ENCODE measurements at regions not wholly inside any gene's neighbourhood (a gene's known extent, or its start where the extent isn't known, plus 50 kb on each side); places are given as distances from the start of the nearest gene placed in this dataset.
A peak's percentile ranks its signal among the peaks of the same experiment; 100 is the strongest.

DNA sequence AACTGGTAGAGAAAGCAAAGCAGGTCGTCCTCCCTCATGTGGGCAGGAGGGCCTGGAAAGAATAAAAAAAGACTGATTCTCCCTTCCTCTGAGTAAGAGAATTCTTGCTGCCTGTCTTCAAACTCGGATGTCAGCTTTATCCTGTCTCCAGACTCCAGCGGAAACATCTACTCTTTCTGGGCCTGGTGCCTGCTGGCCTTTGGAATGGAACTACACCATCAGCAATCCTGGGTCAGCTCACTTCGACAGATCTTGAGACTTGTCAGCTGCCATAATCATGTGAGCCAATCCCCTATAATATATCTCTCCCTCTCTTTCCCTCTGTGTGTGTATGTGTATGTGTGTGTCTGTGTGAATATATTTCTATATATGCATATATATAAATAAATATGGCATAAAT is 411.0 kb upstream of the DPP6 start:
- intact Hi-C loops (cut with micrococcal nuclease): no loop called here
- no peaks in the 10 kb centered on the region for H3K36me3 Mint-ChIP-seq

DNA sequence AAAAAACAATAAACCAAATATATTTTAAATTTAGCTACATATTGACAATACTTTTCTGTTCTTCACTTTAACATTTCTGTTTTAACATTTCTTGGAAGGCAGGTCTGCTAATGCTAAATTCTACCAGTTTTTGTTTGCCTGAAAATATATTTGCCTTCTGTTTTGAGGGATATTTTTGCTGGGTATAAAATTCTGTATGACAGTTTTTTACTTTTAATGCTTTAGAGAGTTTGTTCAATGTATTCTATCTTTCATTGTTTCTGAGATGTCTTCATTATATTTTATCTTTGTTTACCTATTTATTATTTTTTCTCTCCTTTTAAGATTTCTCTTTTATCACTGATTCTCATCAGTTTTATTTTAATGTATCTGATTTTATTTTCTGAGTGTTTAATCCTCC is 409.2 kb upstream of the DPP6 start:
- POLR2A ChIA-PET (ENCODE audit: partially characterized antibody): no interaction called here
- Mint-ChIP-seq H3K4me3 (no peak overlapping the region), H3K9me3 (peaks cover 2 to 27% (median 16%) of the 10 kb centered on the region in 8 donors), H3K27ac (no peak overlapping the region), H3K36me3 (no peaks in the 10 kb centered on the region), H3K27me3 (no peaks in the 10 kb centered on the region), H3K4me1 (no peaks in the 10 kb centered on the region)
- Histone ChIP-seq H3K27me3 (ENCODE audit: insufficient read depth, low read length) (no peaks in the 10 kb centered on the region), H3K9me3 (ENCODE audit: control insufficient read depth in 1 of 2, low read length in 2 of 2) (no peaks in the 10 kb centered on the region), H3K27ac (ENCODE audit: low read depth, low read length) (no peak overlapping the region), H3K36me3 (ENCODE audit: insufficient read depth, low read length) (no peaks in the 10 kb centered on the region), H3K4me1 (ENCODE audit: insufficient read depth, low read length) (no peaks in the 10 kb centered on the region), H3K4me3 (ENCODE audit: low read length in 2 of 2) (no peak overlapping the region)
- intact Hi-C loops (cut with micrococcal nuclease): no loop called here
- DNase-seq: no peak
- CTCF ChIA-PET (ENCODE audit: partially characterized antibody): no interaction called here

More for the DNA sequence above, 411.0 kb upstream of the DPP6 start:
- H3K36me3 ChIP-seq (ENCODE audit: insufficient read depth, low read length): no peaks in the 10 kb centered on the region
- H3K27me3 Mint-ChIP-seq: no peaks in the 10 kb centered on the region
- no peak for DNase-seq
- H3K9me3 ChIP-seq (ENCODE audit: control insufficient read depth in 1 of 2, low read length in 2 of 2): no peaks in the 10 kb centered on the region
- H3K9me3 Mint-ChIP-seq: peaks cover 3 to 31% (median 19%) of the 10 kb centered on the region in 8 donors
- ChIA-PET CTCF (ENCODE audit: partially characterized antibody) (no interaction called here), POLR2A (ENCODE audit: partially characterized antibody) (no interaction called here)
- H3K27me3 ChIP-seq (ENCODE audit: insufficient read depth, low read length): no peaks in the 10 kb centered on the region
- H3K4me3 ChIP-seq (ENCODE audit: low read length in 2 of 2): no peak overlapping the region
- no peak overlapping the region for H3K27ac ChIP-seq (ENCODE audit: low read depth, low read length)
- H3K27ac Mint-ChIP-seq: no peak overlapping the region
- H3K4me3 Mint-ChIP-seq: no peak overlapping the region
- no peaks in the 10 kb centered on the region for H3K4me1 ChIP-seq (ENCODE audit: insufficient read depth, low read length)
- no peaks in the 10 kb centered on the region for H3K4me1 Mint-ChIP-seq

DNA sequence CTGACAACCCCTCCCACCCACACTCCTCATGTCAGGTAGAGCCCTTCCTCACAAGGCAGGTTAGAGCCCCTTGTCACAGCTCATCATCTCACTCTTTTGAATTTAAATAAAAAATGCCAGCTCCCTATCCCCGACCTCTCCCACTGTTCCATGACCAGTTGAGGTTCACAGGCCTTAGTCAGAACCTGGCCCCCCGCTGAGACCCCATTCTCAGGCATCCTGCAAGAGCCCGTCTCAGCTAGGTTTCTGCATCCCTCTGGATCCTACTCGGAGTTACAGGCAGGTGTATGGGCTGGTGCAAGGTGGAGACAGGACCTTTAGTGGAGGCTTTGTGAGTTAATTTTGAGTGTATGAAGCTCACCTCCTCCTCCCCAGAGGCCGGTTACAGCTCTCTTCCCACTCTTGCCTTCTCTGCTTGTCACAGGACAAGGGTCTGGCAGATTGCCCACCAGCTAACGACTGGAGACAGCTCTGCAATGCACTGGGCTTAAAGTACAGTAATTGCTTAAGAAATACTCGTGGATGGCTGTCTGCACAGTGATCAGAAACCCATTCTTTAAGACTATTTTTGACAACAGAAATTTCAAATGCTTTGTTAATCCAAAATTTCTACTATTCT is 394.9 kb upstream of the DPP6 start:
- Histone ChIP-seq H3K27me3 (ENCODE audit: insufficient read depth, low read length) (no peaks in the 10 kb centered on the region), H3K9me3 (ENCODE audit: control insufficient read depth in 1 of 2, low read length in 2 of 2) (no peaks in the 10 kb centered on the region), H3K4me1 (ENCODE audit: insufficient read depth, low read length) (no peaks in the 10 kb centered on the region), H3K4me3 (ENCODE audit: low read length in 2 of 2) (no peak overlapping the region), H3K36me3 (ENCODE audit: insufficient read depth, low read length) (no peaks in the 10 kb centered on the region), H3K27ac (ENCODE audit: low read depth, low read length) (no peak overlapping the region)
- no peak overlapping the region for H3K4me3 Mint-ChIP-seq
- no peaks in the 10 kb centered on the region for H3K36me3 Mint-ChIP-seq
- H3K9me3 Mint-ChIP-seq: peaks cover 0 to 14% (median 4%) of the 10 kb centered on the region in 8 donors
- intact Hi-C loops (cut with micrococcal nuclease): no loop called here
- ChIA-PET POLR2A (ENCODE audit: partially characterized antibody) (no interaction called here), CTCF (ENCODE audit: partially characterized antibody) (no interaction called here)
- H3K4me1 Mint-ChIP-seq: no peaks in the 10 kb centered on the region
- H3K27ac Mint-ChIP-seq: peak overlapping the region in 1 of 7 donors; percentile 13
- H3K27me3 Mint-ChIP-seq: no peaks in the 10 kb centered on the region
- DNase-seq: no peak

DNA sequence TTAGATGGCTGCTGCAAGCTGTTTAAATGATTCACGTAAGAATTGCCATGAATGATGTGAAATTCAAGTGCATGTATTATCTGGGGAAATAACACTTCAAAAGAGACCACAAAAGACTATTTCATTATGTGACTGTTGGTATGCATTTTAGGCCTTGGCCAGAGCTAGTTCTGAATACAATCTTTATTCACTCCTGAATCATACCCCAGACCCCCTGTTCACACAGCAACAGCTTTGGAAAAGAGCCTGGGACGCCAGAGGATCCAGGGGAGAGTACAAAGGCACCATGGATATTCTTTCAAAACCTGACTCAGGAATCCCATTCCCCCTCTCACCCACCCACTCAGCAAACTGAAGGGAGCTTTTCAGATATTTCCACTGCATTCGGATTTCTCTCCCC is 377.1 kb upstream of the DPP6 start:
- POLR2A ChIA-PET (ENCODE audit: partially characterized antibody): no interaction called here
- intact Hi-C loops (cut with micrococcal nuclease): no loop called here
- no peaks in the 10 kb centered on the region for H3K9me3 ChIP-seq (ENCODE audit: control insufficient read depth in 1 of 2, low read length in 2 of 2)

DNA sequence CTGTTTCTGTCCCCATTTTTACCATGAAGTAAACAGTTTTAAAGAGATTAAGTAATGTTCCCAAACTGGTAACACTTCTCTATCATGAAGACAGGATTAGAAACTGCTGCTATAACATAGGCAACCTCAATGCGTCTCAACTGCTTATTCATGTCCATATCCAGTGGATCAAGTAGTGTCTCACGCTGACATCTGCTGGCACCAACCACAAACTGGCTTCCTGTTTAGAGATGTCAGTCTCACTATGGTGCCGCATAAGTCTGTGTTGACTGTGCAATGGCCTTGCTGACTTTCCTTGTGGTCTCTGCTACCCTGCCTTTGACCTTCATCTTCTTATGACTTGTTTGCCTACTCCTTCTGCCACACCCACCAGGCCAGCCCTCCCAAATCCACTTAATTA is 369.6 kb upstream of the DPP6 start:
- no peaks in the 10 kb centered on the region for H3K36me3 ChIP-seq (ENCODE audit: insufficient read depth, low read length)
- Mint-ChIP-seq H3K27ac (no peak overlapping the region), H3K27me3 (no peaks in the 10 kb centered on the region), H3K36me3 (no peaks in the 10 kb centered on the region), H3K4me1 (no peaks in the 10 kb centered on the region), H3K9me3 (peaks cover 0 to 9% (median 4%) of the 10 kb centered on the region in 8 donors), H3K4me3 (no peak overlapping the region)
- no peak overlapping the region for H3K27ac ChIP-seq (ENCODE audit: low read depth, low read length)
- ChIA-PET POLR2A (ENCODE audit: partially characterized antibody) (no interaction called here), CTCF (ENCODE audit: partially characterized antibody) (no interaction called here)
- no peak for DNase-seq
- no peak overlapping the region for H3K4me3 ChIP-seq (ENCODE audit: low read length in 2 of 2)
- intact Hi-C loops (cut with micrococcal nuclease): no loop called here
- H3K9me3 ChIP-seq (ENCODE audit: control insufficient read depth in 1 of 2, low read length in 2 of 2): no peaks in the 10 kb centered on the region
- H3K27me3 ChIP-seq (ENCODE audit: insufficient read depth, low read length): no peaks in the 10 kb centered on the region
- no peaks in the 10 kb centered on the region for H3K4me1 ChIP-seq (ENCODE audit: insufficient read depth, low read length)

More for the DNA sequence above, 377.1 kb upstream of the DPP6 start:
- no peaks in the 10 kb centered on the region for H3K27me3 ChIP-seq (ENCODE audit: insufficient read depth, low read length)
- Mint-ChIP-seq H3K27me3 (no peaks in the 10 kb centered on the region), H3K27ac (no peak overlapping the region), H3K4me1 (no peaks in the 10 kb centered on the region), H3K36me3 (no peaks in the 10 kb centered on the region), H3K9me3 (peaks cover 0 to 21% (median 4%) of the 10 kb centered on the region in 8 donors), H3K4me3 (no peak overlapping the region)
- no peak overlapping the region for H3K4me3 ChIP-seq (ENCODE audit: low read length in 2 of 2)
- no peak overlapping the region for H3K27ac ChIP-seq (ENCODE audit: low read depth, low read length)
- CTCF ChIA-PET (ENCODE audit: partially characterized antibody): no interaction called here
- no peak for DNase-seq
- H3K36me3 ChIP-seq (ENCODE audit: insufficient read depth, low read length): no peaks in the 10 kb centered on the region
- no peaks in the 10 kb centered on the region for H3K4me1 ChIP-seq (ENCODE audit: insufficient read depth, low read length)

DNA sequence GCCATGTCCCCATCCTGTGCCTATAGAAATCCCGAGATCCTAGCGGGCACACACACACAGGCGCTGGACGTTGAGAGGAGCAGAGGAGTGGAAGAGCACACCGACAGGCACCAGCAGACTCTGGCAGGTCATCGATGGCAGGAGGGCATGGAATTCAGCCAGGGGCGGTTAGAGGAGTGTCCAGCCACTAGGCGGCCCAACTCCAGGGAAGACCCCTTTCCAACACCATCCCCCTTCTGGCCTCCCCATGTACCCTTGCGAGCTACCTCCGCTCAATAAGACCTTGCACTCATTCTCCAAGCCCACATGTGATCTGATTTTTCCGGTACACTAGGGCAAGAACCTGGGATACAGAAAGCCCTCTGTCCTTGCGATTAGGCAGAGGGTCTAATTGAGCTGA is 356.0 kb upstream of the DPP6 start:
- Histone ChIP-seq H3K36me3 (ENCODE audit: insufficient read depth, low read length) (no peaks in the 10 kb centered on the region), H3K4me1 (ENCODE audit: insufficient read depth, low read length) (no peaks in the 10 kb centered on the region), H3K4me3 (ENCODE audit: low read length in 2 of 2) (no peak overlapping the region), H3K27ac (ENCODE audit: low read depth, low read length) (no peak overlapping the region), H3K9me3 (ENCODE audit: control insufficient read depth in 1 of 2, low read length in 2 of 2) (no peaks in the 10 kb centered on the region), H3K27me3 (ENCODE audit: insufficient read depth, low read length) (no peaks in the 10 kb centered on the region)
- Mint-ChIP-seq H3K36me3 (no peaks in the 10 kb centered on the region), H3K27ac (no peak overlapping the region), H3K27me3 (no peaks in the 10 kb centered on the region), H3K9me3 (peaks cover 0 to 10% (median 3%) of the 10 kb centered on the region in 8 donors), H3K4me3 (no peak overlapping the region), H3K4me1 (no peaks in the 10 kb centered on the region)
- intact Hi-C loops (cut with micrococcal nuclease): no loop called here
- ChIA-PET POLR2A (ENCODE audit: partially characterized antibody) (no interaction called here), CTCF (ENCODE audit: partially characterized antibody) (no interaction called here)
- no peak for DNase-seq

DNA sequence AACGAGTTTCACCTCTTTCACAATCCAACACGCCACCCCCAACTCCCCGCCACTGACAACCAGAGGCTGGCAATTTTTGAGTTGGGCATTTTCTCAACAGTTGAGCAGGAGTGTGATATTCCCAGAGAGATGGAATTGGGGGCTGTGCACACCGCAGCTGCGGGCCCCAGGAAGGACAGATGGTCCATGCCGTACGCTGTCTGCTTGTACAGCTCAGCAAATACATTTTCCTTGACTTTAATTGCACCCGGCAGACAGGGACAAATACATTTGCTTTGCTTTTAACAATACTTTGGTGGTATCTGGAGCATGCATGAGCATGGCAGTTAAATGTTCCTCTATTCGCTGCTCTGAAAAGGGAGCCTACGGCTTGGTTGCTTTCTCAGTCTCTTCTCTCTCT is 354.2 kb upstream of the DPP6 start:
- no peak for DNase-seq

DNA sequence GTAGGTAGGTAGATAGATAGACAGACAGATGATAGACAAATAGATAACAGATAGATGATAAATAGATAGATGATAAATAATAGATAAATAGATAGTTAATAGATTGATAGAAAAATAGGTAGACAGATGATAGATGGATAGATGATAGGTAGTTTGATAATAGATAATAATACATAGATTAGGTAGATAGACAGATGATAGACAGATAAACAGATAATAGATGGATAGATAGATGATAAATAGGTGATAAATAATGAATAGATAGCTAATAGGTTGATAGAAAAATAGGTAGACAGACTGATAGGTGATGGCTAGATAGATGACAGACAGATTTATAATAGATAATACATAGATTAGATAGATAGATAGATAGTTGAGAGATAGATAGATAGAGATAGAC is 350.5 kb upstream of the DPP6 start:
- H3K27ac Mint-ChIP-seq: no peak overlapping the region
- intact Hi-C loops (cut with micrococcal nuclease): no loop called here
- POLR2A ChIA-PET (ENCODE audit: partially characterized antibody): no interaction called here

More for the DNA sequence above, 354.2 kb upstream of the DPP6 start:
- Mint-ChIP-seq H3K9me3 (peaks cover 0 to 17% (median 4%) of the 10 kb centered on the region in 8 donors), H3K4me3 (no peak overlapping the region), H3K27ac (no peak overlapping the region), H3K4me1 (no peaks in the 10 kb centered on the region), H3K27me3 (no peaks in the 10 kb centered on the region), H3K36me3 (no peaks in the 10 kb centered on the region)
- H3K9me3 ChIP-seq (ENCODE audit: control insufficient read depth in 1 of 2, low read length in 2 of 2): no peaks in the 10 kb centered on the region
- H3K36me3 ChIP-seq (ENCODE audit: insufficient read depth, low read length): no peaks in the 10 kb centered on the region
- H3K27ac ChIP-seq (ENCODE audit: low read depth, low read length): no peak overlapping the region
- ChIA-PET CTCF (ENCODE audit: partially characterized antibody) (no interaction called here), POLR2A (ENCODE audit: partially characterized antibody) (no interaction called here)
- intact Hi-C loops (cut with micrococcal nuclease): no loop called here
- no peaks in the 10 kb centered on the region for H3K4me1 ChIP-seq (ENCODE audit: insufficient read depth, low read length)
- H3K4me3 ChIP-seq (ENCODE audit: low read length in 2 of 2): no peak overlapping the region
- H3K27me3 ChIP-seq (ENCODE audit: insufficient read depth, low read length): no peaks in the 10 kb centered on the region

More for the DNA sequence above, 350.5 kb upstream of the DPP6 start:
- DNase-seq: no peak
- Mint-ChIP-seq H3K27me3 (no peaks in the 10 kb centered on the region), H3K4me1 (no peaks in the 10 kb centered on the region), H3K9me3 (peaks cover 0 to 12% (median 3%) of the 10 kb centered on the region in 8 donors), H3K36me3 (no peaks in the 10 kb centered on the region), H3K4me3 (no peak overlapping the region)
- Histone ChIP-seq H3K27me3 (ENCODE audit: insufficient read depth, low read length) (no peaks in the 10 kb centered on the region), H3K27ac (ENCODE audit: low read depth, low read length) (no peak overlapping the region), H3K4me1 (ENCODE audit: insufficient read depth, low read length) (no peaks in the 10 kb centered on the region), H3K4me3 (ENCODE audit: low read length in 2 of 2) (no peak overlapping the region), H3K9me3 (ENCODE audit: control insufficient read depth in 1 of 2, low read length in 2 of 2) (no peaks in the 10 kb centered on the region), H3K36me3 (ENCODE audit: insufficient read depth, low read length) (no peaks in the 10 kb centered on the region)
- CTCF ChIA-PET (ENCODE audit: partially characterized antibody): no interaction called here

Data from CD4-positive, alpha-beta memory T cell (primary cell).